Endodermal cell (in vitro differentiated cells): ENCODE measurements at regions not wholly inside any gene's neighbourhood (a gene's known extent, or its start where the extent isn't known, plus 50 kb on each side); places are given as distances from the start of the nearest gene placed in this dataset.

Experiments
- DNase-seq: peaks from one replicate; pipeline ENCODE4 v3.0.0-alpha.2; 2017
- H3K27ac ChIP-seq: 2 replicates; pipeline ENCODE4 v1.5.1; 2013; ENCODE audit warnings: mild to moderate bottlenecking, low read depth, low read length, moderate library complexity
- H3K27me3 ChIP-seq: 2 replicates; pipeline ENCODE4 v1.6.1; 2013; ENCODE audit warnings: mild to moderate bottlenecking, low read length, moderate library complexity; ENCODE audit not compliant: insufficient read depth, control insufficient read depth, poor library complexity, severe bottlenecking
- H3K36me3 ChIP-seq: 2 replicates; pipeline ENCODE4 v1.7.0; 2013; ENCODE audit warnings: mild to moderate bottlenecking, low read length, moderate library complexity; ENCODE audit not compliant: control insufficient read depth, insufficient read depth
- H3K4me1 ChIP-seq: one replicate; pipeline ENCODE4 v1.7.0; 2013; ENCODE audit warnings: low read length; ENCODE audit not compliant: control insufficient read depth, insufficient read depth
- H3K4me3 ChIP-seq: 2 replicates; pipeline ENCODE4 v1.5.1; 2013; ENCODE audit warnings: mild to moderate bottlenecking, low read length, moderate library complexity
- H3K9ac ChIP-seq: 2 replicates; pipeline ENCODE4 v1.6.1; 2013; ENCODE audit warnings: mild to moderate bottlenecking, low read length, moderate library complexity; ENCODE audit not compliant: poor library complexity, severe bottlenecking; ENCODE audit errors: extremely low read depth
- H3K9me3 ChIP-seq: 2 replicates; pipeline ENCODE4 v1.6.1; 2013; ENCODE audit warnings: mild to moderate bottlenecking, low read length, moderate library complexity; ENCODE audit not compliant: control insufficient read depth
- H3K27ac Mint-ChIP-seq: 2 replicates; pipeline ENCODE4 v1.8.0; 2020; ENCODE audit warnings: mixed read lengths
- H3K27me3 Mint-ChIP-seq: 2 replicates; pipeline ENCODE4 v1.8.0; 2021; ENCODE audit warnings: mild to moderate bottlenecking, mixed read lengths; ENCODE audit not compliant: insufficient read depth
- H3K36me3 Mint-ChIP-seq: 2 replicates; pipeline ENCODE4 v1.8.0; 2020; ENCODE audit warnings: low read depth, mixed read lengths
- H3K4me1 Mint-ChIP-seq: 2 replicates; pipeline ENCODE4 v1.8.0; 2020; ENCODE audit warnings: mixed read lengths
- H3K4me3 Mint-ChIP-seq: 2 replicates; pipeline ENCODE4 v1.8.0; 2020; ENCODE audit warnings: mild to moderate bottlenecking, moderate library complexity, mixed read lengths
- H3K9me3 Mint-ChIP-seq: 2 replicates; pipeline ENCODE4 v1.8.0; 2020; ENCODE audit warnings: mild to moderate bottlenecking, mixed read lengths
- WGBS, 2 experiments: methylation state at CpG; one replicate each; pipeline versions ENCODE4 v1.1.5 to v1.1.7; 2013; ENCODE audit warnings: missing lambda C conversion rate in 2 of 2, mixed read lengths in 1 of 2; ENCODE audit not compliant: insufficient coverage in 1 of 2, insufficient read length in 1 of 2; 5-methylcytosine and 5-hydroxymethylcytosine counted together
- TF ChIP-seq, protein P1 (sequence below): fragments of 200-600 bp; sonication (generic); conservative IDR thresholded peaks from 2 replicates; pipeline ENCODE4 v1.5.0; 2021; ENCODE audit warnings: antibody characterized with exemption, mild to moderate bottlenecking

DNA sequence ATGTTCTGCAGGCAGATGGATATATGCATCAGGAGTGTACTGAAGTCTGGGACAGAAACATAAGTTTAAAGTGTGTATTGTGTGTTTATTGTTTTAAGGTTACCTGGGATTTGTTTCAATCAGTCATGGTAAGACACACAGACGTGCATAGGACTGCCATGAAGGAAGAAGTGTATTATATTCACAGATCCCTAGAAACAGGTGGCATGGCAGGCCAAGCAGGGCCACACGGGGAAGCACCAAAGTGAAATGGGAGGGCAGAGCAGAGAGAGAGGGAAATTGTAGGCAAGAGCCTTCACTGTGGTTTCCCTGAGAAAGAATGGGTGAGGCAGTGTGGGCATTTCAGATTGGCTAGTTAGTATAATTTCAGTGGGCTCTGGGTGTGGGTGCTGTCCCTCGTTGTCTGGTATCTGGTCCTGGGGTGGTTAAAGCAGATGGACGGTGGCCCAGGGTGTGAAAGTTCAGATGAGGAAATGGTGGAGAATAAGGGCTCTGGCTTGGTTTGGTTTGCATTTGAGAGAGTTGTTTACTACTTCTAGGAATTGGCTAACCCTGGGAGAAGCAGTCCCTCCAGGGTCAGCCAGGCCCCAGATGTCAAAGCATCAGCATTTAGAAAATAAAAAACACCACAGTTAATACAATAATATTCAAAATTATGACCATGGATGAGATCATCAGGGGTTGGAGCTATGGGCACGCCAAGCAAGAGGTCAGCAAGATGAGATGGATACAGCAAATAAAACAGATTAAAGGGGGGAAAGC lies 160.0 kb downstream of the LRRC30 start:
- Histone ChIP-seq H3K4me1 (no peaks in the 10 kb centered on the region), H3K4me3 (no peak overlapping the region), H3K9ac (no peak overlapping the region), H3K36me3 (no peaks in the 10 kb centered on the region), H3K9me3 (no peaks in the 10 kb centered on the region), H3K27ac (no peak overlapping the region), H3K27me3 (no peaks in the 10 kb centered on the region)
- Mint-ChIP-seq H3K4me1 (no peaks in the 10 kb centered on the region), H3K9me3 (no peaks in the 10 kb centered on the region), H3K4me3 (no peak overlapping the region), H3K36me3 (no peaks in the 10 kb centered on the region), H3K27ac (no peak overlapping the region), H3K27me3 (peaks cover 2% of the 10 kb centered on the region)
- TF ChIP-seq, protein P1, sequence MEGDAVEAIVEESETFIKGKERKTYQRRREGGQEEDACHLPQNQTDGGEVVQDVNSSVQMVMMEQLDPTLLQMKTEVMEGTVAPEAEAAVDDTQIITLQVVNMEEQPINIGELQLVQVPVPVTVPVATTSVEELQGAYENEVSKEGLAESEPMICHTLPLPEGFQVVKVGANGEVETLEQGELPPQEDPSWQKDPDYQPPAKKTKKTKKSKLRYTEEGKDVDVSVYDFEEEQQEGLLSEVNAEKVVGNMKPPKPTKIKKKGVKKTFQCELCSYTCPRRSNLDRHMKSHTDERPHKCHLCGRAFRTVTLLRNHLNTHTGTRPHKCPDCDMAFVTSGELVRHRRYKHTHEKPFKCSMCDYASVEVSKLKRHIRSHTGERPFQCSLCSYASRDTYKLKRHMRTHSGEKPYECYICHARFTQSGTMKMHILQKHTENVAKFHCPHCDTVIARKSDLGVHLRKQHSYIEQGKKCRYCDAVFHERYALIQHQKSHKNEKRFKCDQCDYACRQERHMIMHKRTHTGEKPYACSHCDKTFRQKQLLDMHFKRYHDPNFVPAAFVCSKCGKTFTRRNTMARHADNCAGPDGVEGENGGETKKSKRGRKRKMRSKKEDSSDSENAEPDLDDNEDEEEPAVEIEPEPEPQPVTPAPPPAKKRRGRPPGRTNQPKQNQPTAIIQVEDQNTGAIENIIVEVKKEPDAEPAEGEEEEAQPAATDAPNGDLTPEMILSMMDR: no peak
- WGBS, 2 experiments: 86 to 95% methylated on average over 2 to 5 of the region's 5 CpGs
- no peak for DNase-seq

DNA sequence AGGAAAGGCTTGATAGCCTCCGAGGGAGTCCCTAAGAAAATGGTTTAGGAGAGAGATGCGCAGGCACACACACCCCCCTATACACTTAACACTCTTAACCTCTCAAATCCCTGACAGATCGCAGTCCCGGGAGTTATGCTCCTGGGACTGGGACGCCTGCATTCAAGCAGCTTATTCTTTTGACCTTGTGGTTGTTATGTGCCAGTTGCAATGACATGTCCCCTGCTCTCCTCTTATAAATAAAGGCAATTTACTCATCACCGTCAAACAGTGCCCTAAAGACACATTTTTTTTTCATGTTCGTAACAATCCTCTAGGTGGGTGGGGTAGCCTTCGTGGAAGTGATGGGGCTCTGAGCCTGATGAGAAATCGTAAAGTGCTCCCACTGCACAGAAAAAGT lies 162.2 kb downstream of the LRRC30 start:
- WGBS, 2 experiments: 87 to 96% methylated on average over 8 to 9 of the region's 9 CpGs
- no peaks in the 10 kb centered on the region for H3K36me3 ChIP-seq
- TF ChIP-seq, protein P1: no peak
- Mint-ChIP-seq H3K4me3 (no peak overlapping the region), H3K4me1 (no peaks in the 10 kb centered on the region), H3K27ac (no peak overlapping the region), H3K9me3 (no peaks in the 10 kb centered on the region), H3K36me3 (no peaks in the 10 kb centered on the region), H3K27me3 (peaks cover 2% of the 10 kb centered on the region)
- H3K27ac ChIP-seq: no peak overlapping the region
- no peaks in the 10 kb centered on the region for H3K27me3 ChIP-seq
- no peak overlapping the region for H3K9ac ChIP-seq
- no peaks in the 10 kb centered on the region for H3K4me1 ChIP-seq
- no peak overlapping the region for H3K4me3 ChIP-seq
- H3K9me3 ChIP-seq: no peaks in the 10 kb centered on the region
- DNase-seq: no peak

DNA sequence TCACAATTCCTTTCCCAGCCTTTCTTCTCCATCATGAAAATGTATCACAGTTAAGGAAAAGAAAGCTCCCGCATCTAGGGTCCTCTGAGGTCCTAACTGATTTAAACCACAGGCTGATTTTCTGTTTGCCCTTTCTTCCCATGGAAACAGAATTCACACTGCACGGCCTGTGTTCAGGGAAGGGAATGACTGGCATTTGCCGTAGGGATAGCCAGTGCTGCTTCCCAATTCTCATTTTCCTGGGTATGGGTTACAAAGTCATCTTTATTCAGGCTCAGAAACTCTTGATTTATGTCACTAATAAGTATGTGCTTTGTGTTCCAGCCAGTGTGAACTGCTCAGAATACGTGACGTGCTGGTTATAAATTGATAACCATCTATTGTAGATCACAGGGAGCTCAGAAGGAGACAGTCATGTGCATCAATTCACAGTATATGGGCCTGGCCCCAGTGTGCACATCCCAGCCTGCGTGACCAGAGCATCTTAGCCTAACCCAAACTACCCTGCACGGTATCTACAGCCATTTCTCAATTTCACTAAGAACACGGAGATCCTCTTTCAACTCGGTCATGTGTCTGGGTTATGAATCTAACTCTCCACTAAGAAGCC lies 163.3 kb downstream of the LRRC30 start:
- H3K27ac ChIP-seq: no peak overlapping the region
- H3K4me1 ChIP-seq: no peaks in the 10 kb centered on the region
- H3K9me3 ChIP-seq: no peaks in the 10 kb centered on the region
- H3K27me3 ChIP-seq: no peaks in the 10 kb centered on the region
- Mint-ChIP-seq H3K36me3 (no peaks in the 10 kb centered on the region), H3K4me1 (no peaks in the 10 kb centered on the region), H3K27me3 (peaks cover 2% of the 10 kb centered on the region), H3K9me3 (no peaks in the 10 kb centered on the region), H3K27ac (no peak overlapping the region), H3K4me3 (no peak overlapping the region)
- no peak overlapping the region for H3K9ac ChIP-seq
- no peak overlapping the region for H3K4me3 ChIP-seq
- no peaks in the 10 kb centered on the region for H3K36me3 ChIP-seq
- DNase-seq: no peak
- TF ChIP-seq, protein P1: no peak
- WGBS, 2 experiments: 90 to 93% methylated on average over 9 of the region's 9 CpGs
